Liver (tissue), 8 donors: ENCODE measurements at regions not wholly inside any gene's neighbourhood (a gene's known extent, or its start where the extent isn't known, plus 50 kb on each side); places are given as distances from the start of the nearest gene placed in this dataset.

Experiments used
- DNase-seq: peaks from one replicate; pipeline ENCODE4 v3.0.0-alpha.2; 2017; ENCODE audit warnings: low spot score
- H3K27ac ChIP-seq, 2 donors: one replicate each; pipeline ENCODE4 v1.7.0; 2013; ENCODE audit warnings: inconsistent platforms in 2 of 2, low read length in 2 of 2, control low read depth in 1 of 2, low read depth in 1 of 2, mild to moderate bottlenecking in 1 of 2
- H3K27me3 ChIP-seq, 4 donors: one replicate each; pipeline versions ENCODE4 v1.6.1 to v1.7.0; 2013; ENCODE audit warnings: low read length in 3 of 4, inconsistent platforms in 1 of 4, mild to moderate bottlenecking in 1 of 4, moderate library complexity in 1 of 4; ENCODE audit not compliant: control insufficient read depth in 4 of 4, insufficient read depth in 4 of 4
- H3K36me3 ChIP-seq, 4 donors: one replicate each; pipeline versions ENCODE4 v1.6.1 to v1.7.0; 2013; ENCODE audit warnings: low read length in 3 of 4, mild to moderate bottlenecking in 3 of 4, low read depth in 1 of 4, moderate library complexity in 1 of 4; ENCODE audit not compliant: control insufficient read depth in 4 of 4, insufficient read depth in 3 of 4
- H3K4me1 ChIP-seq, 4 donors: one replicate each; pipeline versions ENCODE4 v1.6.1 to v1.7.0; 2013; ENCODE audit warnings: low read length in 3 of 4, mild to moderate bottlenecking in 3 of 4, moderate library complexity in 1 of 4; ENCODE audit not compliant: control insufficient read depth in 4 of 4, insufficient read depth in 4 of 4
- H3K4me3 ChIP-seq, 3 donors: one replicate each; pipeline versions ENCODE4 v1.6.1 to v1.7.0; 2013; ENCODE audit warnings: low read length in 3 of 3, control low read depth in 1 of 3, low read depth in 1 of 3, mild to moderate bottlenecking in 1 of 3
- H3K9ac ChIP-seq, 2 donors: one replicate each; pipeline ENCODE4 v1.7.0; 2013; ENCODE audit warnings: low read length in 2 of 2, mild to moderate bottlenecking in 2 of 2, moderate library complexity in 2 of 2, control low read depth in 1 of 2, low read depth in 1 of 2
- H3K9me3 ChIP-seq, 4 donors: one replicate each; pipeline versions ENCODE4 v1.6.1 to v1.7.0; 2013; ENCODE audit warnings: low read length in 3 of 4; ENCODE audit not compliant: control insufficient read depth in 4 of 4
- ATF3 ChIP-seq: IDR thresholded peaks from 2 replicates; pipeline ENCODE4 v1.6.1; 2016; ENCODE audit warnings: antibody characterized with exemption
- CTCF ChIP-seq: fragments of 150-350 bp; IDR thresholded peaks from 2 replicates; pipeline ENCODE4 v1.5.1; 2017; ENCODE audit warnings: improper control_type of control experiment, low read depth, low read length; ENCODE audit not compliant: missing input control
- EGR1 ChIP-seq, 2 donors: IDR thresholded peaks; 2 replicates each; pipeline ENCODE4 v1.6.1; 2016 to 2018; ENCODE audit warnings: antibody characterized with exemption in 2 of 2, low read depth in 2 of 2
- FOXA1 ChIP-seq: IDR thresholded peaks from 2 replicates; pipeline ENCODE4 v1.6.1; 2016; ENCODE audit warnings: antibody characterized with exemption
- FOXA2 ChIP-seq: IDR thresholded peaks from 2 replicates; pipeline ENCODE4 v1.6.1; 2016; ENCODE audit warnings: antibody characterized with exemption
- GABPA ChIP-seq, 2 donors: IDR thresholded peaks in 1 of 2; conservative IDR thresholded peaks in 1 of 2; 2 replicates each; pipeline ENCODE4 v1.6.1; 2016; ENCODE audit warnings: antibody characterized with exemption in 2 of 2, mild to moderate bottlenecking in 1 of 2, moderate library complexity in 1 of 2
- HNF4G ChIP-seq: IDR thresholded peaks from 2 replicates; pipeline ENCODE4 v1.6.1; 2016; ENCODE audit warnings: antibody characterized with exemption
- JUND ChIP-seq, 2 donors: IDR thresholded peaks; 2 replicates each; pipeline ENCODE4 v1.6.1; 2016; ENCODE audit warnings: antibody characterized with exemption in 2 of 2
- MAX ChIP-seq: IDR thresholded peaks from 2 replicates; pipeline ENCODE4 v1.6.1; 2016; ENCODE audit warnings: antibody characterized with exemption
- NR2F2 ChIP-seq: IDR thresholded peaks from 2 replicates; pipeline ENCODE4 v1.6.1; 2016; ENCODE audit warnings: antibody characterized with exemption
- RAD21 ChIP-seq, 2 donors: IDR thresholded peaks; 2 replicates each; pipeline ENCODE4 v1.6.1; 2016; ENCODE audit warnings: antibody characterized with exemption in 2 of 2, mild to moderate bottlenecking in 2 of 2
- REST ChIP-seq: IDR thresholded peaks from 2 replicates; pipeline ENCODE4 v1.6.1; 2016; ENCODE audit warnings: antibody characterized with exemption, mild to moderate bottlenecking
- RXRA ChIP-seq, 2 donors: IDR thresholded peaks; 2 replicates each; pipeline ENCODE4 v1.6.1; 2017 to 2018; ENCODE audit warnings: antibody characterized with exemption in 2 of 2, mild to moderate bottlenecking in 1 of 2
- SP1 ChIP-seq: IDR thresholded peaks from 2 replicates; pipeline ENCODE4 v1.6.1; 2018; ENCODE audit warnings: antibody characterized with exemption, mild to moderate bottlenecking
- YY1 ChIP-seq: IDR thresholded peaks from 2 replicates; pipeline ENCODE4 v1.6.1; 2016; ENCODE audit warnings: antibody characterized with exemption, mild to moderate bottlenecking
- ZBTB33 ChIP-seq: IDR thresholded peaks from 2 replicates; pipeline ENCODE4 v1.6.1; 2016; ENCODE audit warnings: antibody characterized with exemption
- WGBS: extraction: QIAGEN DNeasy Blood & Tissue Kit; methylation state at CpG from one replicate; pipeline ENCODE4 v1.1.7; 2013; 5-methylcytosine and 5-hydroxymethylcytosine counted together
- donor health status: healthy.
- donor health status: healthy.
- donor health status: healthy.
- donor health status: healthy.
- donor health status: healthy.

GRCh38 chr17:36885153-36885735 lies 52.0 kb upstream of the LHX1 start:
- Histone ChIP-seq H3K27me3 (peaks cover 0 to 6% (median 0%) of the 10 kb centered on the region in 4 donors), H3K9ac (no peak overlapping the region), H3K4me3 (no peak overlapping the region), H3K4me1 (no peaks in the 10 kb centered on the region), H3K27ac (no peak overlapping the region), H3K36me3 (no peaks in the 10 kb centered on the region), H3K9me3 (peaks cover 6 to 9% (median 7%) of the 10 kb centered on the region in 4 donors)
- no peak for DNase-seq
- 44% methylated on average over 19 of the region's 19 CpGs for WGBS
- TF ChIP-seq MAX (no peak), YY1 (no peak), RAD21 (IDR thresholded peaks at IDR 0.05) (no peak), REST (no peak), NR2F2 (no peak), FOXA1 (no peak), HNF4G (no peak), JUND (IDR thresholded peaks at IDR 0.05) (no peak), ATF3 (no peak), GABPA (IDR thresholded peaks at IDR 0.05 in 1 of 2, conservative IDR thresholded peaks at IDR 0.05 in 1 of 2) (no peak), FOXA2 (no peak), ZBTB33 (no peak), EGR1 (IDR thresholded peaks at IDR 0.05; ENCODE audit: low read depth in 2 of 2) (no peak)

GRCh38 chr17:36885771-36886377 lies 51.4 kb upstream of the LHX1 start:
- 80% methylated on average over 21 of the region's 21 CpGs for WGBS
- H3K36me3 ChIP-seq, result no peaks in the 10 kb centered on the region
- no peak overlapping the region for H3K9ac ChIP-seq
- peaks cover 6 to 9% (median 7%) of the 10 kb centered on the region in 4 donors for H3K9me3 ChIP-seq
- H3K4me1 ChIP-seq, result no peaks in the 10 kb centered on the region
- H3K4me3 ChIP-seq, result no peak overlapping the region
- no peak for DNase-seq
- no peak overlapping the region for H3K27ac ChIP-seq
- H3K27me3 ChIP-seq, result peaks cover 0 to 6% (median 0%) of the 10 kb centered on the region in 4 donors
- TF ChIP-seq FOXA1, result no peak
- no peak for TF ChIP-seq SP1
- TF ChIP-seq RXRA (IDR thresholded peaks at IDR 0.05), result no peak
- TF ChIP-seq REST, result no peak
- no peak for TF ChIP-seq ZBTB33
- TF ChIP-seq ATF3, result no peak
- TF ChIP-seq MAX, result no peak
- TF ChIP-seq JUND (IDR thresholded peaks at IDR 0.05), result no peak
- no peak for TF ChIP-seq HNF4G
- no peak for TF ChIP-seq CTCF
- no peak for TF ChIP-seq FOXA2
